Activated CD8-positive, alpha-beta memory T cell treated with anti-CD3 and anti-CD28 coated beads for 24 hours (primary cell): ENCODE measurements at regions not wholly inside any gene's neighbourhood (a gene's known extent, or its start where the extent isn't known, plus 50 kb on each side); places are given as distances from the start of the nearest gene placed in this dataset.

Experiments used
- DNase-seq: peaks from one replicate; pipeline ENCODE4 v3.0.0-alpha.2; 2020

DNA sequence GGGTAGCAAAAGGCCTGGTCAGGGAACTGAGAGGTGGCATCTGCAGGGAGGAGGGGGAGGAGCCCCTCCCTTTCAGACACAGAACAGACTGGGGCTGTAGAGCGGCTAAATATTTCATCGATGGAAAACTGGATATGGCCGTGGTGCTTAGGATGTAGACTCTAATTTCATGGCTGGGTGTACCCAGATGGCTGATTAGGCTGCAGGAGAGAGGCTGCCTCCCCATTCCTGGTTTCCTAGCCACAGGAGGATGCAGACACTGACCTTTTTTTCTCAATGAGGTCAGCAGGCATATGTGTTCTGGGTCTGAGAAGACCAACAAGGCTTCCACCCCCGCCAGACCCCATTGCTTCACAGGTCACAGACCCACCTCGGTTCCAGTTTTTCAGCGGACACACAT is 58.1 kb upstream of the CALM2 start:
- no peak for DNase-seq

DNA sequence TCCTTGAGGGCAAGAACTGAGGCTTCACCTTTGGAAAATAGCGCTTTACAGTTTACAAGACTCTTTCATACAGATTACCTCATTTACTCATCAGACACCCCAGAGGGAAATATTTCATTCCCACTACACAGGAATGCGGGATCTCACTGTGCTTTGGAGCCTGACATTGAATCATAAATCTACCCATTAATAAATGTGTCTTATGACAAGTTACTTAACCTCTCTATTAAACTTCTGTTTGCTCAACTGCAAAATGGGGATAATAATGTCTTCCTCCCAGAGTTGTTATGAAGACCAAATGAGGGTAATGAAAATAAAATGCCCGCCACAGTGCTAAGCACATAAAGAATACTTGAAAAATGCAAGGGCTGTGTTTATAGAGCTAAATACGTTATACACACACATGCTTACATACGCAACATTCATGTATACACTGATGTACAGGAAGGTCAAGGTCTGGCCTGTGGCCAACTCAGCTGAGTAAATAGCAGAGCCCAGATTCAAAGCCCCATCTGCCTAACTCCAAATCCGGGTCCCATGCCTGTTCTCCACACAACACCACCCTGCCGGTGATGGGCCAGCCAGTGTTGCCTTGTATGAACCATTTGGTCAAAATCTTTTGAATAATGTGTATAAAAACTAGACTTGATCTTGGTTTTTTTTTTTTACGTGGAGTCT is 56.6 kb upstream of the CALM2 start:
- DNase-seq, result no peak

DNA sequence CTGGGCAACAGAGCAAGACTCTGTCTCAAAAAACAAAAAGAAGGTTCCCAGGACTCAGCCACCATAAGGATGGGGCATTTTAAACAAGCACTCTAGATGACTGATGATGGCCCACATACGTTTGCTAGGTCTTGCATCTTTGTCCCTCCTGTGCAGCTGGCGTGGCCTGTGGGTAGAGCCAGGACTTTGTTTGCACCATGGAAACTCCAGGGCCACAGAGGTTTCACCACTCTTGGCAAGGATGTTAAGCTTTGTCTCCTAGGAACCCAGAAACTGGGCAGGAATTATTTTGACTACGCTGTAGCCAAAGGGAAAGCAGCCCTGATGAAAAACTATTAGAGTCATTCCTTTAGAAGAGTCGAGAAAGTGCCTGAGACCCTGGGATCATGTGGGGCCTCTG is 54.1 kb upstream of the CALM2 start:
- DNase-seq, result no peak

DNA sequence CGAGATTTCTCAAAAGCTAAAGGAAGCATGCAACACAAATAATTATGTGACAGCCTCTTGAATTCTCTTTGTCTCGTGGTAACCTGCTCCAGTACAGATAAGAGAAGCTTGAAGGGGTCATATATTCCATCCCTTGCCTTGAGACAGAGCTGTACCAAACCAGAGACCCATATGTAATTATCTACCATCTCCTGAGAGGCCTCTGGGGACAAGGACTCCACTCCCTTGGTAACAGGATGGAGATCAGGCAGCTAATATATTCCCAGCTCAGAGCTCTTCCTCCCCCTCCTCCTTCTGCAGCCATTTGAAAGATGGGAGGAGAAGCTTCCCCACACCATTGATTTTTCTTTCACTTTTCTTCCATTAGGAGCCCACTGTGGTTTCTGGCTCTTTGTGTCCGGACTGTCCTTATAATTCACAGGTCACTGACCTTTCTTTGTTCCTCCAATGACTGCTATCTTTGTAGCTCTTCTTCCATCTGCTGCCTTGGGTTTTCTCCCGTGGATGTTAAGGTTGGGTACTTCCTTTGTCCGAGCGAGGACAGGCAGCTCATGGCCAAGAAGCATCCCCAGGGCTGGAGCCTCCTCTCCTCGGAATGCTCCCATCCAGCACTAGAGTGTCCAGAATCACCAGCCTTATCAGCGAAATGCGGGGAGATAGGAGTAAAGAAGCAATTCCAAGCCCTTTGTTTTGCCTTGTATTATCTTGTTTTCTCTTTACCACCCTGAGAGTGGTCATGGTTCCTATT is 51.4 kb upstream of the CALM2 start:
- no peak for DNase-seq

DNA sequence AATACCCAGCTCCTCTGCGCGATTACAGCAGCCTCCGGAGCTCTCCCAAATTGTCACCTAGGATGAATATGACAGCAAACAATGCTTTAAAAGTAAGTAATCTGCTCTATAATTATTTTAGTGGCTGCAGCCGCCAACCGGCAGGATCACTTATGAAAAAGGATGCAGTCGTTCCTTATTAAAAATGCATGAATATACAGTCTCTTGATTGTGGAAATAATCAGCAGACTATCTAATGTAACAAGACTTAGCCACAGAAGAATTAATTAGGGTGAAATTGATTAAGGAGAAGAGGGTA is 50.6 kb upstream of the CALM2 start:
- no peak for DNase-seq

DNA sequence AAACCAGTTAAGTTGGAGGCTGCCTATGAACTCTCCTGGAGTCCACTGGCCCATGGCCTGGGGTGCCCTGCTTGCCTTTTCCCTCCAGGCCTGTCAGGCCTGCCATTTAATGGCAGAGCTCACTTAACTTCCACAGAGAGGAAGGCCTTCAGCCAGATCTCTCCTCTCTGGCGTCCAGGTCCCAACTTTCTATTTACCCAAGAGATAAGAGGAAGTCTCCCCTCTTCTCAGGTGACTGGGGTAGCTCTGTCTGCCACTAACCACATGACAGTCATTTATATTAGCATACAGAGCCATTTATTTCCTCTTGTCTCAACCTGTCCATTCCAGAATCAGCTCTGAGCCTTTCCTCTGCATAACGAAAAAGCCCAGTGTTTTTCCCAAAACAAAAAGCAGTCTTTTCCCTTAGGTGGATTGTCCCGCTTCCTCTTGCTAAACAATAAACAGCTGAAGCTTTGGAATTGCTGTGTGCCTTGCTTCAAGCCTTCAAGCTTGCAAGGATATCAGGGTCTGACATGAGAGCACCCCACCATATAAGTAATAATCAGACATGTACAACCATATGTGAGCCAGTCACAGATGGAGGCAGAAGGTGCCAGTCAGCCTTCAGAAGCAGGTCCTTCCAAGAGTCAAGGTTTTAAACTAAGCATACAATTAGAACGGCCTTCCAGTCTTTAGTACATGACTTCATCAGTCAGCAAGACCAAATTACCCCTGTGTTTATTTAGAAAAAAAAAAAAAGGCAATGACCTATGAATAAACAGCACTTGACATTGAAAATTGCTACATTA is 50.0 kb upstream of the CALM2 start:
- no peak for DNase-seq
